ENCODE measurements at regions not wholly inside any gene's neighbourhood (a gene's known extent, or its start where the extent isn't known, plus 50 kb on each side); places are given as distances from the start of the nearest gene placed in this dataset.

- intact Hi-C loops (cut with DNase I, micrococcal nuclease): no loop called here
- H3K9me3 ChIP-seq (ENCODE audit: control insufficient read depth in 1 of 2, insufficient read depth in 1 of 2, low read length in 2 of 2): no peaks in the 10 kb centered on the region
- no peak overlapping the region for H3K27ac ChIP-seq (ENCODE audit: low read depth in 1 of 2, low read length in 2 of 2)
- no peaks in the 10 kb centered on the region for H3K36me3 ChIP-seq (ENCODE audit: insufficient read depth, low read length)
- Mint-ChIP-seq H3K4me1 (ENCODE audit: low read depth) (no peaks in the 10 kb centered on the region), H3K27ac (no peak overlapping the region), H3K4me3 (no peak overlapping the region), H3K36me3 (ENCODE audit: low read depth) (no peaks in the 10 kb centered on the region), H3K9me3 (no peaks in the 10 kb centered on the region), H3K27me3 (no peaks in the 10 kb centered on the region)
- TF ChIP-seq, protein P1, sequence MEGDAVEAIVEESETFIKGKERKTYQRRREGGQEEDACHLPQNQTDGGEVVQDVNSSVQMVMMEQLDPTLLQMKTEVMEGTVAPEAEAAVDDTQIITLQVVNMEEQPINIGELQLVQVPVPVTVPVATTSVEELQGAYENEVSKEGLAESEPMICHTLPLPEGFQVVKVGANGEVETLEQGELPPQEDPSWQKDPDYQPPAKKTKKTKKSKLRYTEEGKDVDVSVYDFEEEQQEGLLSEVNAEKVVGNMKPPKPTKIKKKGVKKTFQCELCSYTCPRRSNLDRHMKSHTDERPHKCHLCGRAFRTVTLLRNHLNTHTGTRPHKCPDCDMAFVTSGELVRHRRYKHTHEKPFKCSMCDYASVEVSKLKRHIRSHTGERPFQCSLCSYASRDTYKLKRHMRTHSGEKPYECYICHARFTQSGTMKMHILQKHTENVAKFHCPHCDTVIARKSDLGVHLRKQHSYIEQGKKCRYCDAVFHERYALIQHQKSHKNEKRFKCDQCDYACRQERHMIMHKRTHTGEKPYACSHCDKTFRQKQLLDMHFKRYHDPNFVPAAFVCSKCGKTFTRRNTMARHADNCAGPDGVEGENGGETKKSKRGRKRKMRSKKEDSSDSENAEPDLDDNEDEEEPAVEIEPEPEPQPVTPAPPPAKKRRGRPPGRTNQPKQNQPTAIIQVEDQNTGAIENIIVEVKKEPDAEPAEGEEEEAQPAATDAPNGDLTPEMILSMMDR (IDR thresholded peaks at IDR 0.05): no peak
- DNase-seq (no peak), ATAC-seq (ENCODE audit: poor library complexity) (no peak)
- H3K27me3 ChIP-seq (ENCODE audit: control insufficient read depth in 1 of 2, insufficient read depth in 2 of 2, low read length in 2 of 2): no peaks in the 10 kb centered on the region
- no peak overlapping the region for H3K4me3 ChIP-seq (ENCODE audit: low read length)
- ChIA-PET CTCF (no interaction called here), POLR2A (no interaction called here)
- H3K4me1 ChIP-seq (ENCODE audit: insufficient read depth, low read length): no peaks in the 10 kb centered on the region
These were observed 1409.0 kb downstream of the PLA2G4A start for GRCh38 chr1:188237573-188238348.

DNA sequence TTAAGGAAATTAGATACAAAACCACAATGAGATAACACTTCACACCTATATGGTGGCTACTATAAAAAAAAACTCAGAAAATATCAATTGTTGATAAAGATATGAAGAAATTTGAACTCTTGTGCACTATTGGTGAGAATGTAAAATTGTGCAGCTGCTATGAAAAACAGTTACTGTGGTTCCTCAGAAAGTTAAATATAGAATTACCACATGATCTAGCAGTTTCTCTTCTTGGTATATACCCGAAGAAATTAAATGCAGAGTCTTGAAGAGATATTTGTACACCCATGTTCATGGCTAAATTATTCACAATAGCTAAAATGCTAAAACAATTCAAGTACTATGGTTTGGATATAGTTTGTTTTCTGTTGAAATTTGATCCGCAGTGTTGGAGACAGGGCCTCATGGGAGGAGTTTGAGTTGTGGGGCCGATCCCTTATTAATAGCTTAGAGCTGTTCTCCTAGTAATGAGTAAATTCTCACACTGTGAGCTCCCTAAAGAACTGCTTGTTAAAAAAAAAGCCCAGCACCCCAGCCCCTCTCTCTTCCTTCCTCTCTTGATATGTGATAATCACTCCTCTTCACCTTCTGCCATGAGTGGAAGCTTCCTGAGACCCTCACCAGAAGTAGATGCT, 1412.1 kb downstream of the PLA2G4A start:
- Mint-ChIP-seq H3K27ac (no peak overlapping the region), H3K4me1 (ENCODE audit: low read depth) (no peaks in the 10 kb centered on the region), H3K36me3 (ENCODE audit: low read depth) (no peaks in the 10 kb centered on the region), H3K27me3 (no peaks in the 10 kb centered on the region), H3K9me3 (no peaks in the 10 kb centered on the region), H3K4me3 (no peak overlapping the region)
- Histone ChIP-seq H3K9me3 (ENCODE audit: control insufficient read depth in 1 of 2, insufficient read depth in 1 of 2, low read length in 2 of 2) (no peaks in the 10 kb centered on the region), H3K4me3 (ENCODE audit: low read length) (no peak overlapping the region), H3K27ac (ENCODE audit: low read depth in 1 of 2, low read length in 2 of 2) (no peak overlapping the region), H3K4me1 (ENCODE audit: insufficient read depth, low read length) (no peaks in the 10 kb centered on the region), H3K27me3 (ENCODE audit: control insufficient read depth in 1 of 2, insufficient read depth in 2 of 2, low read length in 2 of 2) (no peaks in the 10 kb centered on the region), H3K36me3 (ENCODE audit: insufficient read depth, low read length) (no peaks in the 10 kb centered on the region)
- DNase-seq (no peak), ATAC-seq (ENCODE audit: poor library complexity) (no peak)
- ChIA-PET POLR2A (interaction anchor here (0.6 kb wide), 1 partner anchor 1952 kb away, joined by 3 read pairs; no protein-coding TSS in a partner anchor), CTCF (no interaction called here)
- intact Hi-C loops (cut with DNase I, micrococcal nuclease): no loop called here
- TF ChIP-seq, protein P1 (IDR thresholded peaks at IDR 0.05): no peak

DNA sequence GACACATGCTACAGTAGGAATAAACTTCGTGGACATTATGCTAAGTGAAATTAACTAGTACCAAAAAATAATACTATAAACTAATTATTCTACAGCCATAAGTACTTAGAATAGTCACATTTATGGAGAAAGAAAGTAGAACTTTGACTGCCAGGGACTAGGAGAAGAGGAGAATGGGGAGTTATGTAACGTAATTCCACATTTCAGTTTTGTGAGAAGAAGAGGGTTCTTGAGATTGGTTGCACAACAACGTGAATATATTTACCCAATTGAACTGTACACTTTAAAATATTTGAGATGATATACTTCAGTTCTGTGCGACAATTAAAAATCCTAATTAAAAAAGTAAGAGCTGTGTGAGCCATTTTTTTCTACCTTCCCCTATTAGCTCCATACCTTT, 1412.9 kb downstream of the PLA2G4A start:
- Mint-ChIP-seq H3K9me3 (no peaks in the 10 kb centered on the region), H3K27me3 (no peaks in the 10 kb centered on the region), H3K4me3 (no peak overlapping the region), H3K4me1 (ENCODE audit: low read depth) (no peaks in the 10 kb centered on the region), H3K27ac (no peak overlapping the region), H3K36me3 (ENCODE audit: low read depth) (no peaks in the 10 kb centered on the region)
- TF ChIP-seq, protein P1 (IDR thresholded peaks at IDR 0.05): no peak
- Histone ChIP-seq H3K27ac (ENCODE audit: low read depth in 1 of 2, low read length in 2 of 2) (no peak overlapping the region), H3K36me3 (ENCODE audit: insufficient read depth, low read length) (no peaks in the 10 kb centered on the region), H3K4me1 (ENCODE audit: insufficient read depth, low read length) (no peaks in the 10 kb centered on the region), H3K9me3 (ENCODE audit: control insufficient read depth in 1 of 2, insufficient read depth in 1 of 2, low read length in 2 of 2) (no peaks in the 10 kb centered on the region), H3K27me3 (ENCODE audit: control insufficient read depth in 1 of 2, insufficient read depth in 2 of 2, low read length in 2 of 2) (no peaks in the 10 kb centered on the region), H3K4me3 (ENCODE audit: low read length) (no peak overlapping the region)
- CTCF ChIA-PET: no interaction called here
- ATAC-seq (ENCODE audit: poor library complexity): no peak
- intact Hi-C loops (cut with DNase I, micrococcal nuclease): no loop called here
- no peak for DNase-seq
- POLR2A ChIA-PET: no interaction called here
